Gastrocnemius medialis (tissue), 4 donors: ENCODE measurements at regions not wholly inside any gene's neighbourhood (a gene's known extent, or its start where the extent isn't known, plus 50 kb on each side); places are given as distances from the start of the nearest gene placed in this dataset.
A peak's percentile ranks its signal among the peaks of the same experiment; 100 is the strongest.

Experiments used
- ATAC-seq, 2 donors: fragments of 150-250 bp; one replicate each; pipeline ENCODE4 v1.9.1; 2016
- DNase-seq, 2 donors: peaks; one replicate each; pipeline ENCODE4 v3.0.0-alpha.2; 2019
- H3K27ac ChIP-seq, 4 donors: fragments of 200-600 bp; sonication (generic); 1 replicate in 1 of 4; 2 replicates in 3 of 4; pipeline ENCODE4 v1.5.1; 2016 to 2018; ENCODE audit warnings: mild to moderate bottlenecking in 2 of 4, moderate library complexity in 1 of 4
- H3K27me3 ChIP-seq, 3 donors: fragments of 200-600 bp; sonication (generic) in 2 of 3; 1 replicate in 1 of 3; 2 replicates in 2 of 3; pipeline versions ENCODE4 v1.5.1 to v1.6.0; 2016 to 2019; ENCODE audit warnings: mild to moderate bottlenecking in 1 of 3, moderate library complexity in 1 of 3
- H3K36me3 ChIP-seq, 2 donors: fragments of 200-600 bp; sonication (generic) in 1 of 2; one replicate each; pipeline ENCODE4 v1.5.1; 2017 to 2018
- H3K4me1 ChIP-seq, 2 donors: fragments of 200-600 bp; sonication (generic) in 1 of 2; one replicate each; pipeline ENCODE4 v1.5.1; 2016 to 2017; ENCODE audit warnings: mild to moderate bottlenecking in 2 of 2
- H3K4me3 ChIP-seq, 4 donors: fragments of 200-600 bp; sonication (generic) in 3 of 4; 1 replicate in 1 of 4; 2 replicates in 3 of 4; pipeline ENCODE4 v1.5.1; 2016 to 2019; ENCODE audit warnings: mild to moderate bottlenecking in 2 of 4
- H3K9me3 ChIP-seq, 3 donors: fragments of 200-600 bp; sonication (generic) in 2 of 3; 1 replicate in 1 of 3; 2 replicates in 2 of 3; pipeline ENCODE4 v1.5.1; 2016 to 2019
- POLR2A ChIP-seq, 2 donors: fragments of 450-650 bp; IDR thresholded peaks; one replicate each; pipeline ENCODE4 v1.6.1; 2017; ENCODE audit warnings: antibody characterized with exemption in 2 of 2, mild to moderate bottlenecking in 2 of 2, moderate library complexity in 2 of 2
- in situ Hi-C, 4 donors: fragments of 200-750 bp; cut with MboI; loops; one replicate each; pipeline versions ENCODE4 v1.15.0 to v1.8.0; 2017; ENCODE audit warnings: low sequenced_read_pairs in 4 of 4
- intact Hi-C: fragments of 100-400 bp; cut with DNase I; formaldehyde crosslinking; loops from one replicate; pipeline ENCODE4 v1.15.1; 2023; ENCODE audit warnings: low total_unique reads
- TF ChIP-seq, protein P1 (sequence below), 5 experiments: fragments of 450-650 bp in 3 of 5; fragments of 200-600 bp in 2 of 5; sonication (generic) in 2 of 5; IDR thresholded peaks in 4 of 5; conservative IDR thresholded peaks in 1 of 5; 1 replicate in 4 of 5; 2 replicates in 1 of 5; pipeline ENCODE4 v1.5.1; 2016 to 2019; ENCODE audit warnings: antibody characterized with exemption in 5 of 5, mild to moderate bottlenecking in 3 of 5, moderate library complexity in 3 of 5

- H3K4me3 ChIP-seq: peak overlapping the region in 3 of 4 donors; percentile 3 to 27 (median 20)
- H3K4me1 ChIP-seq: peaks cover 19 to 60% of the 10 kb centered on the region in 2 donors
- no peaks in the 10 kb centered on the region for H3K36me3 ChIP-seq
- no peaks in the 10 kb centered on the region for H3K9me3 ChIP-seq
- ATAC-seq: peak; percentile 83 to 86
- intact Hi-C loops (loop anchor here (5.0 kb wide), 1 partner anchor 66 kb away; no protein-coding TSS in a partner anchor), in situ Hi-C loops (no loop called here)
- no peaks in the 10 kb centered on the region for H3K27me3 ChIP-seq
- TF ChIP-seq, protein P1, sequence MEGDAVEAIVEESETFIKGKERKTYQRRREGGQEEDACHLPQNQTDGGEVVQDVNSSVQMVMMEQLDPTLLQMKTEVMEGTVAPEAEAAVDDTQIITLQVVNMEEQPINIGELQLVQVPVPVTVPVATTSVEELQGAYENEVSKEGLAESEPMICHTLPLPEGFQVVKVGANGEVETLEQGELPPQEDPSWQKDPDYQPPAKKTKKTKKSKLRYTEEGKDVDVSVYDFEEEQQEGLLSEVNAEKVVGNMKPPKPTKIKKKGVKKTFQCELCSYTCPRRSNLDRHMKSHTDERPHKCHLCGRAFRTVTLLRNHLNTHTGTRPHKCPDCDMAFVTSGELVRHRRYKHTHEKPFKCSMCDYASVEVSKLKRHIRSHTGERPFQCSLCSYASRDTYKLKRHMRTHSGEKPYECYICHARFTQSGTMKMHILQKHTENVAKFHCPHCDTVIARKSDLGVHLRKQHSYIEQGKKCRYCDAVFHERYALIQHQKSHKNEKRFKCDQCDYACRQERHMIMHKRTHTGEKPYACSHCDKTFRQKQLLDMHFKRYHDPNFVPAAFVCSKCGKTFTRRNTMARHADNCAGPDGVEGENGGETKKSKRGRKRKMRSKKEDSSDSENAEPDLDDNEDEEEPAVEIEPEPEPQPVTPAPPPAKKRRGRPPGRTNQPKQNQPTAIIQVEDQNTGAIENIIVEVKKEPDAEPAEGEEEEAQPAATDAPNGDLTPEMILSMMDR (IDR thresholded peaks at IDR 0.05 in 4 of 5, conservative IDR thresholded peaks at IDR 0.05 in 1 of 5): no peak
- TF ChIP-seq POLR2A (IDR thresholded peaks at IDR 0.05): no peak
- peak overlapping the region; percentile 70 to 86 (median 76) for H3K27ac ChIP-seq
- peak; percentile 68 to 76 for DNase-seq
These were observed 90.2 kb upstream of the C1orf21 start for GRCh38 chr1:184296466-184297243.

DNA sequence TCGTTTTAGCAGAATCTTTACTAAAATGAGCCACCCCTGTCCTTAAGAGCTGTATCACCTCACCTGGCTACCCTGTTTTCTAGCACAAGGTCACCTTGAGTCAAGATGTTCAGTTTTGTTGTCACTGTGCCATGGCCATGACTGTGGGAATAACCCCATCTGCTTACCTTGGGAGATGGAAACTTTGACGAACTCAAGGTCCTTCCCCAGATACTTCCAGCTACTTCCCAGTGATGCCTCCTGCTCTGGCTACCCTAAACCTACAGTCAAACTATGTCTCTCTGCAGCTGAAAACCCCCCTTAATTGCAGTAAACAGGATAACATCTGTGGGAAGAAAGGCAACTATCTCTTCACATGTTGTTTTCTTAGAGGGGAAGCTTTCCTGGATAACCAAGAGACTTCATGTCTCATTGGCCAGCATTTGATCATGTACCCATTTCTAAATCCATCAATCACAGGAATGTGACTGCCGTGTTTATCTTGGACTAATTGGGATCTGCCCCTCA is 89.5 kb upstream of the C1orf21 start:
- H3K4me3 ChIP-seq: peak overlapping the region in 1 of 4 donors; percentile 3

GRCh38 chr1:184298440-184299405 is 88.1 kb upstream of the C1orf21 start:
- no peak for DNase-seq
- in situ Hi-C loops: no loop called here
- no peaks in the 10 kb centered on the region for H3K36me3 ChIP-seq
- no peak for ATAC-seq
- intact Hi-C loops: loop anchor here (5.0 kb wide), 1 partner anchor 64 kb away; no protein-coding TSS in a partner anchor
- H3K27me3 ChIP-seq: no peaks in the 10 kb centered on the region
- TF ChIP-seq POLR2A (IDR thresholded peaks at IDR 0.05): no peak
- TF ChIP-seq, protein P1 (IDR thresholded peaks at IDR 0.05 in 4 of 5, conservative IDR thresholded peaks at IDR 0.05 in 1 of 5): no peak
- H3K9me3 ChIP-seq: no peaks in the 10 kb centered on the region
- peak overlapping the region in 3 of 4 donors; percentile 4 to 24 (median 15) for H3K27ac ChIP-seq
- H3K4me3 ChIP-seq: no peak overlapping the region
- peaks cover 19 to 55% of the 10 kb centered on the region in 2 donors for H3K4me1 ChIP-seq

More for the DNA sequence above, 89.5 kb upstream of the C1orf21 start:
- H3K36me3 ChIP-seq: no peaks in the 10 kb centered on the region
- no peaks in the 10 kb centered on the region for H3K27me3 ChIP-seq
- H3K9me3 ChIP-seq: no peaks in the 10 kb centered on the region
- no peak for TF ChIP-seq POLR2A (IDR thresholded peaks at IDR 0.05)
- TF ChIP-seq, protein P1 (IDR thresholded peaks at IDR 0.05 in 4 of 5, conservative IDR thresholded peaks at IDR 0.05 in 1 of 5): no peak
- H3K27ac ChIP-seq: peak overlapping the region; percentile 70 to 86 (median 76)
- no peak for DNase-seq
- H3K4me1 ChIP-seq: peaks cover 19 to 60% of the 10 kb centered on the region in 2 donors
- no peak for ATAC-seq
- intact Hi-C loops: loop anchor here (5.0 kb wide), 1 partner anchor 65 kb away; no protein-coding TSS in a partner anchor
- in situ Hi-C loops: no loop called here

DNA sequence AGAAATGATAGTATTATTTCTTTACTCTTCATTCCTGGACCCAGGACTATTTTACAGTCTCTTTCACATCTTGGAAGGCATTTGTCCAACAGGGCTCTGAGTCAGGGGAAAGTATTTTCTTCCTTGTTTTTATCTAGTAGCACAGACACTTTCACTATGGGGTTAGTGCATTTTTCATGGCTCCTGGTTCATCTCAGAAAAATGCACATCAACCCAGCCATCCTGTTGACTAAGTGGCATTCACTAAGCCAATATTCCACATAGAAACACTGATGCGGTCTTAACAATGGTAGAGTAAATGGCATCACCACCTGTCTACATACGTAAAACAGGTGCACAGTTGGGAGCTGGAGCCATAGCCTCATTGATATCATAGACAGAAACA is 87.4 kb upstream of the C1orf21 start:
- no peak for DNase-seq
- Histone ChIP-seq H3K4me3 (no peak overlapping the region), H3K27me3 (no peaks in the 10 kb centered on the region), H3K4me1 (peaks cover 19 to 48% of the 10 kb centered on the region in 2 donors), H3K9me3 (no peaks in the 10 kb centered on the region), H3K27ac (no peak overlapping the region), H3K36me3 (no peaks in the 10 kb centered on the region)
- ATAC-seq: no peak
- intact Hi-C loops: loop anchor here (5.0 kb wide), 1 partner anchor 63 kb away; no protein-coding TSS in a partner anchor
- in situ Hi-C loops: no loop called here
- TF ChIP-seq, protein P1 (IDR thresholded peaks at IDR 0.05 in 4 of 5, conservative IDR thresholded peaks at IDR 0.05 in 1 of 5): no peak
- no peak for TF ChIP-seq POLR2A (IDR thresholded peaks at IDR 0.05)
